ENCODE measurements at regions not wholly inside any gene's neighbourhood (a gene's known extent, or its start where the extent isn't known, plus 50 kb on each side); places are given as distances from the start of the nearest gene placed in this dataset.

DNA sequence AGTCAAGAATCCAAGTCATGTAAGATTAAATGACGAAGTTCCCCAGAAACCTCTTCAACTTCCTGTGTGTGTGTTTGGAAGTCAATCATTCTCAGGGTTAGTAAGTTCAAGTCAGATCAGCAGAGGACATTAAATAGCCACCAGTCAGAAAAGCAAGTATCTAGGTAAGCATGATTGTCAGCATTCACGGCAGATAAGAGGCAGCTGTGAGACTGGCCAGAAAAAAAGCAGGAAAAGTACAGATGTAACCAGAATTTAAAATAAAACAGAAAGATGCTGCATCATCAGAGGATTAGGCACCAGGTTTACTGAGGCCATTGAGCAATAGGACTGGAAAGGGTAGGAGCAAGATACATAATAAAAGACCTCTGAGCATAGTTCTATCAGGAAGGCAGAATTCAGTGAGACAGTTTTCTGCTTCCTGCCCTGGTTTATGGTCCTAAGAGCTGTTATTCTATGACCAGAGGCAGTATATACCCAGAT, 606.9 kb downstream of the FSCB start:
- TF ChIP-seq, protein P1, sequence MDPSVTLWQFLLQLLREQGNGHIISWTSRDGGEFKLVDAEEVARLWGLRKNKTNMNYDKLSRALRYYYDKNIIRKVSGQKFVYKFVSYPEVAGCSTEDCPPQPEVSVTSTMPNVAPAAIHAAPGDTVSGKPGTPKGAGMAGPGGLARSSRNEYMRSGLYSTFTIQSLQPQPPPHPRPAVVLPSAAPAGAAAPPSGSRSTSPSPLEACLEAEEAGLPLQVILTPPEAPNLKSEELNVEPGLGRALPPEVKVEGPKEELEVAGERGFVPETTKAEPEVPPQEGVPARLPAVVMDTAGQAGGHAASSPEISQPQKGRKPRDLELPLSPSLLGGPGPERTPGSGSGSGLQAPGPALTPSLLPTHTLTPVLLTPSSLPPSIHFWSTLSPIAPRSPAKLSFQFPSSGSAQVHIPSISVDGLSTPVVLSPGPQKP (IDR thresholded peaks at IDR 0.05; ENCODE audit: borderline replicate concordance, low read depth, low read length): no peak
- TF ChIP-seq RAD21 (IDR thresholded peaks at IDR 0.05; ENCODE audit: low read length): no peak
- TF ChIP-seq POLR2A (IDR thresholded peaks at IDR 0.05; ENCODE audit: low read depth, low read length): no peak
- TF ChIP-seq, protein P2, sequence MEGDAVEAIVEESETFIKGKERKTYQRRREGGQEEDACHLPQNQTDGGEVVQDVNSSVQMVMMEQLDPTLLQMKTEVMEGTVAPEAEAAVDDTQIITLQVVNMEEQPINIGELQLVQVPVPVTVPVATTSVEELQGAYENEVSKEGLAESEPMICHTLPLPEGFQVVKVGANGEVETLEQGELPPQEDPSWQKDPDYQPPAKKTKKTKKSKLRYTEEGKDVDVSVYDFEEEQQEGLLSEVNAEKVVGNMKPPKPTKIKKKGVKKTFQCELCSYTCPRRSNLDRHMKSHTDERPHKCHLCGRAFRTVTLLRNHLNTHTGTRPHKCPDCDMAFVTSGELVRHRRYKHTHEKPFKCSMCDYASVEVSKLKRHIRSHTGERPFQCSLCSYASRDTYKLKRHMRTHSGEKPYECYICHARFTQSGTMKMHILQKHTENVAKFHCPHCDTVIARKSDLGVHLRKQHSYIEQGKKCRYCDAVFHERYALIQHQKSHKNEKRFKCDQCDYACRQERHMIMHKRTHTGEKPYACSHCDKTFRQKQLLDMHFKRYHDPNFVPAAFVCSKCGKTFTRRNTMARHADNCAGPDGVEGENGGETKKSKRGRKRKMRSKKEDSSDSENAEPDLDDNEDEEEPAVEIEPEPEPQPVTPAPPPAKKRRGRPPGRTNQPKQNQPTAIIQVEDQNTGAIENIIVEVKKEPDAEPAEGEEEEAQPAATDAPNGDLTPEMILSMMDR (conservative IDR thresholded peaks at IDR 0.05; ENCODE audit: low read depth, low read length): no peak
- no peak for TF ChIP-seq RCOR1 (IDR thresholded peaks at IDR 0.05; ENCODE audit: insufficient replicate concordance, low read length)
- no peak for TF ChIP-seq CEBPB (IDR thresholded peaks at IDR 0.05; ENCODE audit: low read depth, low read length)
- TF ChIP-seq BHLHE40 (IDR thresholded peaks at IDR 0.05; ENCODE audit: low read depth, low read length): no peak
- TF ChIP-seq, protein P3, sequence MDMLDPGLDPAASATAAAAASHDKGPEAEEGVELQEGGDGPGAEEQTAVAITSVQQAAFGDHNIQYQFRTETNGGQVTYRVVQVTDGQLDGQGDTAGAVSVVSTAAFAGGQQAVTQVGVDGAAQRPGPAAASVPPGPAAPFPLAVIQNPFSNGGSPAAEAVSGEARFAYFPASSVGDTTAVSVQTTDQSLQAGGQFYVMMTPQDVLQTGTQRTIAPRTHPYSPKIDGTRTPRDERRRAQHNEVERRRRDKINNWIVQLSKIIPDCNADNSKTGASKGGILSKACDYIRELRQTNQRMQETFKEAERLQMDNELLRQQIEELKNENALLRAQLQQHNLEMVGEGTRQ (IDR thresholded peaks at IDR 0.05; ENCODE audit: low read depth, low read length): no peak
- no peak for TF ChIP-seq MAFK (IDR thresholded peaks at IDR 0.05; ENCODE audit: low read depth, low read length)
